NCI-H1105 (cell line): ENCODE measurements at regions not wholly inside any gene's neighbourhood (a gene's known extent, or its start where the extent isn't known, plus 50 kb on each side); places are given as distances from the start of the nearest gene placed in this dataset.
A peak's percentile ranks its signal among the peaks of the same experiment; 100 is the strongest.

Experiments used
- DNase-seq: peaks from one replicate; lab custom pipeline; 2025; lab: John Stamatoyannopoulos, UW

DNA sequence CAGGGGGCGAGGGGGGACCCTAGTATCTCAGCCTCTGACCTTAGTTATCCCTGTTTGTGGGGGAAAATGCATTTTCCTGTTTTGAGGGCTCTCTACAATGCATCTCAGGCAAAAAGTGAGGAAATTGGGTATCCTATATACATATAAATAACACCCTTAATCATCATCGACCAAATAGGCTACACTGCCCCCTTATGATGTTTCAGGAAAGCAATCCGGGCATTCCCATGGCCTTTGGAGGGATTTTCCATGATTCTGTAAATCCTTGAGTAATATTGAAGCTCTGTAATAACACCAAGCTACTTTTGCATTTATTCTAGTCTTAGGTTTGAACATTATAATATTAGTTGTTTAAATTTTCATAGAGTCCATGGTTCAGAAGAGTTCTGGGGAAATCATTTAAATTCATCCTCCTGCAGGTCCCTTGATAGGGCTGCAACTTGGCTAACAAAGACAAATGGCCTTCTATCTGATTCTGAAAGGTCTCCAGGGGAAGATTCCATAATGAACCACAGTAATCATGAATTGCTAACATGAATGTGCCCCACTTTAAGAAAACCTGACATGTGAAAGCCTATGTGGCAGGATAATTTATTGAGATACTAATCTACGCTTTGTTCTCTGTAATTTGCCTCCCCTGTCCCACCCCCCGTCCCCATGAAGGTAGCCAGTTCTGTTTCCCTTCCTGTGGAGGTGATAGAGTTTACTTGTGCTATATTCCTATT lies 91.5 kb upstream of the SCOC start:
- no peak for DNase-seq

- DNase-seq, result no peak
Measured at GRCh38 chr4:140277576-140277975, 95.9 kb upstream of the SCOC start.

- DNase-seq, result no peak
Measured at GRCh38 chr4:140271553-140271952, 101.9 kb upstream of the SCOC start.

GRCh38 chr4:140269369-140269768 lies 104.1 kb upstream of the SCOC start:
- no peak for DNase-seq

DNA sequence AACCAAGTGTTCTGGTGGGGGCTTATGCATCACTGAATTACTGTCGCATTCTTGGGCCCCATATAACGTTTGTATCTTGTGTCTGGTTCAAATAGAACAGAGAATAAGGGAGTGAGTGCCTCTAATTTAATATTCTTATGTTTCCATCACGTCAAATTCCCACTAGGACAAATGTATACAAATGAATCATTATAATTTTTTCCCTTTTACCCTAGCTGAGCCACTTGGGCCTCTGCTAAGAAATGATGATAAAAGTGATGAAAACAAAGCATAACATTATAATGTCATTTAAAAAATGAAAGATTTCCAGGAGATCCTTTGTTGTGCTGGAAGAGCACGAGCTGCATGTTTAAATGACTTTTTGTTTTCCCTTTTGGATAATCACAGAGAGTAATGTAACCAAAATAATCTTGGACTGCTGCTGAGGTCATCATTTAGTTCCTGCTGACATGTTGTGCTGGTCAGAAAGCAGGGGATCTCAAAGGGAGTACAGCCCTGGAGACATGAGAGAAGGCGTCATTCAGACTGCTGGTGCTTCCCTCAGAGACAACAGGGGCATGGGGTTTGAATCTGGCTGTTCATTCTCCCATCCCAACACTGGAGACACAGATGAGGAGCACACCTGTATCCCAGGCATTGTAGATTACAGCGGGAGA lies 105.1 kb upstream of the SCOC start:
- no peak for DNase-seq

DNA sequence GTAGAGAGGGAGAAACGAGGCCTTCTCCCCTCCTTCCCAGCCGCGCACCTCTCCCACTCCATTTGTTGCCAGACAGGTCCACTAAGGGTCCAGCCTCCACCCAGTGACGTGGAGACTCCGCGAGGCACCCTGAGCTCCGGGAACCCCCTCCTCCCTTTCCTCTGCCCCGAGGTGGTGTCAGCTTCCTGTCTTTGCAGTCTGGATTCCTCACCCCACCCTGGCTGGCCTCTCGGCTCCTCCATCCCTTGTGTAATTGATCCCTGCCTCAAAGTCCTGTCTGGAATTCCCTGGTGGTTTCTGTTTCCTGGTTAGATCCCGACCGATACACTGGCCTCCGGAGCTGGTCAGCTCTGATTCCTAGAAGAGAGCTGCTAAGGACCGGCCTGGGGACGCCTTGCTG lies 105.9 kb upstream of the SCOC start:
- no peak for DNase-seq

- no peak for DNase-seq
Measured at GRCh38 chr4:140266958-140267568, 106.4 kb upstream of the SCOC start.

- no peak for DNase-seq
Measured at GRCh38 chr4:140260227-140260626, 106.2 kb upstream of the MAML3 start.

- DNase-seq, result no peak
Measured at GRCh38 chr4:140258476-140258875, 104.5 kb upstream of the MAML3 start.

DNA sequence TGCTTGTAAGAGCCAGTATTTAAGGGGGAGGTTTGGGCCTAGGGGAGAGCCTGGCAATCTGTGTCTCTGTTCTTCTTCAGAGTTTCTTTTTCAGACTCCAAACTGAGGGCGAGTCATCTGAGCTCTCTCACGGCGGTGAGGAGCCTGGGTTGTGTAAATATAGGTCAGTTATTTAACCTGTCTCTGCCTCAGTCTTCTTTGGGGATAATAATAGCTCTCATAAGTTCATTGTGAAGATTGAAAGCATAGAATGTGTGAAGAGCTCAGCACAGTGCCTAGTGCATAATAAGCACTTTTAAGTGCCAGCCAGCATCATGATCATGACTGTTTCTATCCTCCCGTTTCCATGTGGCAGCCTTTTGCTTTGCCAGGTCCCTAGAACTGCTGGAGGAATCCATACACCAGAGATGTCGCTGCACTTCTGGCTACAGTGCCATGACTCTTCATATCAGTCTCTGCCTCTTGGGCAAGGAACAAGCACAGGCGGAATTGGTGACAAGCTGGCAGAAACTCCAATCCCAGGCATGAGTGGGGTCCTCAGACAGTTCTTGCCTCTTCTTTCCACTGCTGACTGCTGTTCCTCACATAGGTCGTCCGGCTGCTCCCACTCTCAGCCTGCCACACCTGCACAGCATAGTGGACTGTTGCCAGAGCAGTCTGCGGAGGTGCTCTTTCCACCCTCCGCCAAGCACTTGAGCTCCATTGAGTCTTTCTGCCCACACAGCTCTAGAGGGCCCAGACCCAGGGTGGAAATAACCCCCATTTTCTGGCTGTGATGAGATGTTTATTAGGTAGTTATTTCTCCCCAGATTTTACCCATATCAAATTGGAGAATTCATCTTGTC lies 103.7 kb upstream of the MAML3 start:
- DNase-seq, result peak; percentile 49

- no peak for DNase-seq
Measured at GRCh38 chr4:140256941-140257340, 103.0 kb upstream of the MAML3 start.

- DNase-seq, result no peak
Measured at GRCh38 chr4:140256335-140256734, 102.4 kb upstream of the MAML3 start.

- no peak for DNase-seq
Measured at GRCh38 chr4:140255927-140256326, 101.9 kb upstream of the MAML3 start.

- no peak for DNase-seq
Measured at GRCh38 chr4:140255467-140255866, 101.5 kb upstream of the MAML3 start.

- DNase-seq, result no peak
Measured at GRCh38 chr4:140254651-140255299, 100.8 kb upstream of the MAML3 start.

- DNase-seq, result no peak
Measured at GRCh38 chr4:140253556-140254027, 99.6 kb upstream of the MAML3 start.

DNA sequence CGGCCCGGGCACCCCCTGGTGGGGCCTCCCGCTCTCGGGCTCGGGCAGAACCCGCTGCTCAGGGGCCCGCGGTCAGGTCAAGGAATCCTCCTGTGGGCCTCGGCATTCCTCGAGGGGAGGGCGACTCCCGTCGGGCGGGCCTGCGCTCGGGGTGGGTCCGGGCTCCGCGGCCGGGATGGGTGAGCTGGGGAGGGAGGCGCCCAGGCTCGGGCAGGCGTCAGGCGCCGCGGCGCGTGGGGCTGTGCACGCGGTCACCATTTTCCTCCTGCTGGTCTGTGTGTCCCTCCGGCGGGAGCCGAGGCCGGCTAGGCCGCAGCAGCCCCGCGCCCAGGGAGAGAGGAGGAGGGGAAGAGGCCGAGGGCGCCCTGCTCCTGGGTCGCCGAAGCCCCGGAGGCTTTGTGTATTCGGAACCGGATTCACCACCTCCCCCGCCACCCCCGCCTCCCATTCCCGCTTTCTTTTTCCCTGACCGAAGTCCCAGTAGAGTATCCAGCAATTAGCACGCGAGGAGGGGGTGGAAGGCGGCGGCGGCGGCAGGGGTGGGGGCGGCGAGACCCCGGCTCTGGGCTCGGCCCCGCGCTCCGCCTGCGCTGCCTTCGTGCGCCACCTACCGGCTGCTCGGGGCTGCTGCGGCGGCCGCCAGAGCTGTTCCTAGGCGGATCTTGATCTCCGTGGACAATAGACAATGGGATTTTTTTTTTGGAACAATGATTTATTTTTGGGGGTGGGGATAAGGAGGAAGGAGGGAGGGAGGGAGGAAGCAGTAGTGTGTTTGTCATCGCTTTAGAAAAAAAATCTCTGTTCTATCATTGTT lies 99.0 kb upstream of the MAML3 start:
- DNase-seq, result peak; percentile 61

GRCh38 chr4:140252141-140252741 lies 98.3 kb upstream of the MAML3 start:
- DNase-seq, result peak; percentile 55

DNA sequence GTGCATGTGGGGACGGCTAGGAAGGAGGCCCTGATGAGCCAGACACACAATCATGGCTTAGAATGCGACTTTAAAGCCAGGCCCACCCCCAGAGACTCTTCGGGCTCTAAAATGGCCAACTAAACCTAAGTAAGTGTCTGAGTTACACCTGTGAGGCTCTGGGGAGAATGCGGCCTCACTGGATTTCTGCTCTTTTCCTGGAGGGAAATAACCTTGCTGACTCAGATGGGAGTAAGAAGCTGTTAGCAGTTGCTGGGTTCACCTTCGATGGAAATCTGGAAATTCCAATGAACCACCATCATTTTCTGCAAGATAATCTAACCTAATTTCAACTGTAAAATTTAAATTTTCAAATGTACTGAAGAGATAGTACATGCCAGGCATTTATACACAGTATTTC lies 97.6 kb upstream of the MAML3 start:
- DNase-seq, result no peak

DNA sequence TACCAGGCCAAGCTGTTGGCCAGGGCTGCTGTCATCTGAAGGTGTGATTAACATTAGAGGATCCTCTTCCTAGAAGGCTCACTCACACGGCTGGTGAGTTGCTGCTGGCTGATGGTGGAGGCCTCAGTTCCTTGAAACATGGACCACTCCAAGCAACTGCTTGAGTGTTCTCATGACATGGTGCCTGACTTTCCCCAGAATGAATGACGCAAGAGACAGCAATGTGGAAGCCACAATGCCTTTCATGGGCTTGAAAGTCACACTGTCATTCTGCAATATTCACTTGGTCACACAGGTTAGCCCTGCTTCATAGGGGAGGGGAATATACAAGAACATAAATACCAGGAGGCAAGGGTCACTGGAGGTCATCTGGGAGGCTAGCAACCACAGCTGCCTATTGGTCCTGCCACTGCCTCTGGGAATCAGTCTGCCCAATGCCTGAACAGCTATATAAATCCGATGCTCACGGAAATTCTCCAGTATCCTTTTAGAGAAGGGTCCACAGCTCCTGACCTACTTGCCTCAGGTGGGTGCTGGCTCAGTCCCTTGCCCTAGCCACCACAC lies 97.1 kb upstream of the MAML3 start:
- DNase-seq, result no peak
